CD4-positive, alpha-beta memory T cell (primary cell): ENCODE measurements at regions not wholly inside any gene's neighbourhood (a gene's known extent, or its start where the extent isn't known, plus 50 kb on each side); places are given as distances from the start of the nearest gene placed in this dataset.

Source experiments
- CTCF ChIA-PET: fragments of 350-600 bp; sonication (Branson Sonifier 250); formaldehyde crosslinking; loops from one replicate; lab custom pipeline; 2021; ENCODE audit warnings: inconsistent platforms; ENCODE audit not compliant: partially characterized antibody; lab: Charles Lee
- POLR2A ChIA-PET: fragments of 350-600 bp; sonication (Branson Sonifier 250); formaldehyde crosslinking; loops from one replicate; lab custom pipeline; 2021; ENCODE audit not compliant: partially characterized antibody; lab: Charles Lee
- DNase-seq, 5 donors: peaks; one replicate each; pipeline versions ENCODE4 v3.0.0 to v3.0.0-alpha.2; 2020 to 2022; ENCODE audit warnings: mixed read lengths in 1 of 5
- H3K27ac ChIP-seq: one replicate; pipeline ENCODE4 v1.7.0; 2013; ENCODE audit warnings: low read depth, low read length
- H3K27me3 ChIP-seq: 2 replicates; pipeline ENCODE4 v1.7.0; 2013; ENCODE audit warnings: mild to moderate bottlenecking, low read length, moderate library complexity; ENCODE audit not compliant: insufficient read depth
- H3K36me3 ChIP-seq: 2 replicates; pipeline ENCODE4 v1.7.0; 2013; ENCODE audit warnings: mild to moderate bottlenecking, low read length, moderate library complexity; ENCODE audit not compliant: insufficient read depth
- H3K4me1 ChIP-seq: 2 replicates; pipeline ENCODE4 v1.7.0; 2013; ENCODE audit warnings: mild to moderate bottlenecking, low read length, moderate library complexity; ENCODE audit not compliant: insufficient read depth
- H3K4me3 ChIP-seq, 2 donors: one replicate each; pipeline ENCODE4 v1.7.0; 2013; ENCODE audit warnings: low read length in 2 of 2, mild to moderate bottlenecking in 1 of 2
- H3K9me3 ChIP-seq, 2 donors: one replicate each; pipeline ENCODE4 v1.7.0; 2013; ENCODE audit warnings: low read length in 2 of 2, control low read depth in 1 of 2; ENCODE audit not compliant: control insufficient read depth in 1 of 2
- H3K27ac Mint-ChIP-seq, 7 donors: one replicate each; pipeline ENCODE4 v1.8.0; 2020 to 2021; ENCODE audit warnings: mixed read lengths in 7 of 7, mild to moderate bottlenecking in 6 of 7, inconsistent platforms in 3 of 7, moderate library complexity in 3 of 7
- H3K27me3 Mint-ChIP-seq, 2 donors: one replicate each; pipeline ENCODE4 v1.8.0; 2020 to 2021; ENCODE audit warnings: mixed read lengths in 2 of 2
- H3K36me3 Mint-ChIP-seq, 2 donors: one replicate each; pipeline ENCODE4 v1.8.0; 2020 to 2021; ENCODE audit warnings: mixed read lengths in 2 of 2, inconsistent platforms in 1 of 2, mild to moderate bottlenecking in 1 of 2
- H3K4me1 Mint-ChIP-seq, 4 donors: one replicate each; pipeline ENCODE4 v1.8.0; 2020 to 2021; ENCODE audit warnings: mixed read lengths in 4 of 4, mild to moderate bottlenecking in 1 of 4
- H3K4me3 Mint-ChIP-seq, 8 donors: one replicate each; pipeline ENCODE4 v1.8.0; 2020 to 2021; ENCODE audit warnings: mixed read lengths in 8 of 8, mild to moderate bottlenecking in 7 of 8, moderate library complexity in 6 of 8, inconsistent platforms in 3 of 8
- H3K9me3 Mint-ChIP-seq, 8 donors: one replicate each; pipeline ENCODE4 v1.8.0; 2020 to 2021; ENCODE audit warnings: mixed read lengths in 8 of 8, mild to moderate bottlenecking in 5 of 8, inconsistent platforms in 3 of 8, moderate library complexity in 1 of 8
- intact Hi-C: fragments of 100-400 bp; cut with micrococcal nuclease; formaldehyde crosslinking; loops from one replicate; pipeline ENCODE4 v1.15.1; 2023

- intact Hi-C loops = no loop called here
- Mint-ChIP-seq H3K4me3 (peak overlapping the region in 5 of 8 donors; percentile 9 to 68 (median 45)), H3K36me3 (no peaks in the 10 kb centered on the region), H3K27ac (peak overlapping the region in 4 of 7 donors; percentile 13 to 67 (median 45)), H3K27me3 (peaks cover 0 to 4% of the 10 kb centered on the region in 2 donors), H3K9me3 (no peaks in the 10 kb centered on the region), H3K4me1 (peaks cover 4 to 11% (median 4%) of the 10 kb centered on the region in 4 donors)
- DNase-seq = peak in 4 of 5 donors; percentile 2 to 18 (median 8)
- Histone ChIP-seq H3K27me3 (no peaks in the 10 kb centered on the region), H3K4me1 (no peaks in the 10 kb centered on the region), H3K27ac (no peak overlapping the region), H3K4me3 (no peak overlapping the region), H3K9me3 (no peaks in the 10 kb centered on the region), H3K36me3 (no peaks in the 10 kb centered on the region)
- CTCF ChIA-PET = interaction anchor here (1.1 kb wide), 1 partner anchor 23 kb away, joined by 3 read pairs; no protein-coding TSS in a partner anchor
- POLR2A ChIA-PET = no interaction called here
These were observed 325.6 kb upstream of the VRK2 start for GRCh38 chr2:57720728-57721627.

DNA sequence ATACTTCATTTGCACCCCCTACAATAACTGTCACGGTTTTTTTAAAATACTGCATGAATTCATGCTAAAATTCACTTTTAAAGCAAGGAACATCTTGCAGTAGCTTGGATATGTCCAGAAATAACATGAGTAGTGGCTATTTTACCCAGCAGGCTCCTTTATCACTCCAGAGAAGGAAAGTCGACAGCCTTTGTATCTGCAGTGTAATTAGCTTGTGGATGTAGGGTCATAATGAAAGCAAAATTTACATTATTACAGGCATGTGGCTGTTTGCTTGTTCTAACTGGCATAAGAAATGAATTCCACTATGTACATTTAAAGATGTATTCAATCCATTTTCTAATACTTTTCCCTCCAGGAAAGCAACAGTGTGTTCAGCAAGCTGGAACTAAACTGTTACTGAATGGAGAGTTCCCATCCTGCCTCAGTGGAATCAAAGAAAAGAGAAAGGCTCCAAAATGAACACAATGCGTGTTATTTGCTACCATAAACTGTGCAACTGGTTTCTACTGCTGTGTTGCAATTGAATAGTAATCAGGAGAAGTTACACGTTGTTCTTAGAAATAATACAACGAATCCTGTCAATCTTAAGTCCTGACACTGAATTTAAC lies 321.2 kb upstream of the VRK2 start:
- no peak overlapping the region for H3K27ac ChIP-seq
- H3K36me3 ChIP-seq = no peaks in the 10 kb centered on the region
- H3K27me3 Mint-ChIP-seq = peaks cover 0 to 2% of the 10 kb centered on the region in 2 donors
- H3K27ac Mint-ChIP-seq = no peak overlapping the region
- ChIA-PET CTCF (no interaction called here), POLR2A (no interaction called here)
- DNase-seq = no peak
- H3K9me3 Mint-ChIP-seq = peaks cover 0 to 3% (median 0%) of the 10 kb centered on the region in 8 donors
- intact Hi-C loops = no loop called here
- no peak overlapping the region for H3K4me3 Mint-ChIP-seq
- no peak overlapping the region for H3K4me3 ChIP-seq
- no peaks in the 10 kb centered on the region for H3K4me1 ChIP-seq
- peaks cover 0 to 6% (median 3%) of the 10 kb centered on the region in 4 donors for H3K4me1 Mint-ChIP-seq
- H3K27me3 ChIP-seq = no peaks in the 10 kb centered on the region
- no peaks in the 10 kb centered on the region for H3K36me3 Mint-ChIP-seq
- H3K9me3 ChIP-seq = no peaks in the 10 kb centered on the region

GRCh38 chr2:57726294-57726693 lies 320.3 kb upstream of the VRK2 start:
- Histone ChIP-seq H3K27ac (no peak overlapping the region), H3K4me3 (no peak overlapping the region), H3K9me3 (no peaks in the 10 kb centered on the region), H3K36me3 (no peaks in the 10 kb centered on the region), H3K4me1 (no peaks in the 10 kb centered on the region), H3K27me3 (no peaks in the 10 kb centered on the region)
- peaks cover 0 to 2% of the 10 kb centered on the region in 2 donors for H3K27me3 Mint-ChIP-seq
- POLR2A ChIA-PET = no interaction called here
- intact Hi-C loops = no loop called here
- no peaks in the 10 kb centered on the region for H3K36me3 Mint-ChIP-seq
- no peak overlapping the region for H3K27ac Mint-ChIP-seq
- H3K4me3 Mint-ChIP-seq = no peak overlapping the region
- no peaks in the 10 kb centered on the region for H3K4me1 Mint-ChIP-seq
- no peak for DNase-seq
- H3K9me3 Mint-ChIP-seq = peaks cover 0 to 3% (median 0%) of the 10 kb centered on the region in 8 donors
- CTCF ChIA-PET = no interaction called here

- Histone ChIP-seq H3K27me3 (no peaks in the 10 kb centered on the region), H3K27ac (no peak overlapping the region), H3K9me3 (no peaks in the 10 kb centered on the region), H3K4me3 (no peak overlapping the region), H3K4me1 (no peaks in the 10 kb centered on the region), H3K36me3 (no peaks in the 10 kb centered on the region)
- Mint-ChIP-seq H3K9me3 (peaks cover 0 to 3% (median 0%) of the 10 kb centered on the region in 8 donors), H3K4me1 (no peaks in the 10 kb centered on the region), H3K4me3 (no peak overlapping the region), H3K27ac (no peak overlapping the region), H3K36me3 (no peaks in the 10 kb centered on the region), H3K27me3 (peaks cover 0 to 2% of the 10 kb centered on the region in 2 donors)
- intact Hi-C loops = no loop called here
- ChIA-PET POLR2A (no interaction called here), CTCF (no interaction called here)
- DNase-seq = no peak
These were observed 317.9 kb upstream of the VRK2 start for GRCh38 chr2:57728691-57729090.

DNA sequence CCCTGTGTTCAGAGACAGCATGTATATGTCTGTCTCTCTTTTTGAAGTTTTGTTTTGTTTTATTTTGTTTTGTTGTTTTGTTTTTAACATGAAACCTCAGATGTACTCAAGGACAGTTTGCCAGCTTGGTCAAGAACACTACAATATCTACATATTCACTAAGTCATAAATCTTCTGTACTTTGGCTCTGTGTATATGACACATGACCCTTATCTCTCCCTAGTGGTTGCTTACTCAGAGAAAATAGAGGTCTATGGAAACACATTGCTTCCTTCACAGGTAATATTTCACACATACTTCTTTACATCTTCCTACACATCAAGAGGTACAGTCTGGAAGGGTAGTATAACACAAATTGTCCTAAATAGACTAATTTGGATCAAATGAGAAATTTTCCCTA lies 312.6 kb upstream of the VRK2 start:
- CTCF ChIA-PET = no interaction called here
- no peaks in the 10 kb centered on the region for H3K4me1 Mint-ChIP-seq
- POLR2A ChIA-PET = no interaction called here

GRCh38 chr2:57740891-57741290 lies 305.7 kb upstream of the VRK2 start:
- H3K36me3 ChIP-seq = no peaks in the 10 kb centered on the region
- intact Hi-C loops = no loop called here
- H3K27me3 ChIP-seq = no peaks in the 10 kb centered on the region
- H3K27ac ChIP-seq = no peak overlapping the region
- Mint-ChIP-seq H3K27me3 (no peaks in the 10 kb centered on the region), H3K9me3 (no peaks in the 10 kb centered on the region), H3K4me3 (peak overlapping the region in 1 of 8 donors; percentile 28), H3K4me1 (no peaks in the 10 kb centered on the region), H3K36me3 (no peaks in the 10 kb centered on the region), H3K27ac (no peak overlapping the region)
- H3K4me3 ChIP-seq = no peak overlapping the region
- no peaks in the 10 kb centered on the region for H3K9me3 ChIP-seq
- ChIA-PET CTCF (no interaction called here), POLR2A (no interaction called here)
- no peaks in the 10 kb centered on the region for H3K4me1 ChIP-seq
- DNase-seq = no peak

More for the DNA sequence above, 312.6 kb upstream of the VRK2 start:
- Histone ChIP-seq H3K9me3 (no peaks in the 10 kb centered on the region), H3K36me3 (no peaks in the 10 kb centered on the region), H3K27ac (no peak overlapping the region), H3K4me1 (no peaks in the 10 kb centered on the region), H3K4me3 (no peak overlapping the region), H3K27me3 (no peaks in the 10 kb centered on the region)
- intact Hi-C loops = no loop called here
- no peak overlapping the region for H3K4me3 Mint-ChIP-seq
- H3K27me3 Mint-ChIP-seq = no peaks in the 10 kb centered on the region
- H3K9me3 Mint-ChIP-seq = peaks cover 0 to 2% (median 0%) of the 10 kb centered on the region in 8 donors
- no peak overlapping the region for H3K27ac Mint-ChIP-seq
- no peaks in the 10 kb centered on the region for H3K36me3 Mint-ChIP-seq
- DNase-seq = no peak

GRCh38 chr2:57753636-57754035 lies 293.0 kb upstream of the VRK2 start:
- Mint-ChIP-seq H3K4me3 (no peak overlapping the region), H3K36me3 (no peaks in the 10 kb centered on the region), H3K4me1 (no peaks in the 10 kb centered on the region), H3K9me3 (no peaks in the 10 kb centered on the region), H3K27ac (no peak overlapping the region), H3K27me3 (peaks cover 0 to 3% of the 10 kb centered on the region in 2 donors)
- DNase-seq = no peak
- H3K4me3 ChIP-seq = no peak overlapping the region
- no peak overlapping the region for H3K27ac ChIP-seq
- H3K36me3 ChIP-seq = no peaks in the 10 kb centered on the region
- ChIA-PET CTCF (no interaction called here), POLR2A (no interaction called here)
- intact Hi-C loops = loop anchor here (10.0 kb wide), 1 partner anchor 691 kb away; no protein-coding TSS in a partner anchor
- no peaks in the 10 kb centered on the region for H3K9me3 ChIP-seq
- no peaks in the 10 kb centered on the region for H3K4me1 ChIP-seq
- H3K27me3 ChIP-seq = no peaks in the 10 kb centered on the region
